H9 (cell line): ENCODE measurements at regions not wholly inside any gene's neighbourhood (a gene's known extent, or its start where the extent isn't known, plus 50 kb on each side); places are given as distances from the start of the nearest gene placed in this dataset.

Experiments
- DNase-seq: peaks from one replicate; pipeline ENCODE4 v3.0.0-alpha.2; 2017
- H2AFZ ChIP-seq: one replicate; pipeline ENCODE4 v1.6.1; 2013; ENCODE audit warnings: mild to moderate bottlenecking, low read length, control low read depth, moderate library complexity
- H2AK5ac ChIP-seq: 2 replicates; pipeline ENCODE4 v1.6.1; 2013; ENCODE audit warnings: low read length, control low read depth, mixed read lengths; ENCODE audit not compliant: insufficient read length
- H2BK120ac ChIP-seq: one replicate; pipeline ENCODE4 v1.6.1; 2013; ENCODE audit warnings: low read depth, mild to moderate bottlenecking, low read length, control low read depth, inconsistent platforms; ENCODE audit not compliant: poor library complexity, severe bottlenecking
- H2BK12ac ChIP-seq: 2 replicates; pipeline ENCODE4 v1.6.1; 2013; ENCODE audit warnings: low read length, control low read depth, mixed read lengths, low read depth; ENCODE audit not compliant: insufficient read length
- H2BK15ac ChIP-seq: 2 replicates; pipeline ENCODE4 v1.6.1; 2013; ENCODE audit warnings: low read depth, low read length, control low read depth
- H2BK20ac ChIP-seq: one replicate; pipeline ENCODE4 v1.6.1; 2013; ENCODE audit warnings: low read depth, mild to moderate bottlenecking, low read length, control low read depth, inconsistent platforms; ENCODE audit not compliant: poor library complexity, severe bottlenecking
- H2BK5ac ChIP-seq: 2 replicates; pipeline ENCODE4 v1.6.1; 2013; ENCODE audit warnings: low read length, control low read depth, mixed read lengths; ENCODE audit not compliant: insufficient read length
- H3K14ac ChIP-seq: 2 replicates; pipeline ENCODE4 v1.6.1; 2013; ENCODE audit warnings: low read length, control low read depth; ENCODE audit not compliant: insufficient read depth
- H3K18ac ChIP-seq: 2 replicates; pipeline ENCODE4 v1.6.1; 2013; ENCODE audit warnings: low read depth, mild to moderate bottlenecking, mixed read lengths, low read length, control low read depth; ENCODE audit not compliant: insufficient read length
- H3K23ac ChIP-seq: 2 replicates; pipeline ENCODE4 v1.6.1; 2013; ENCODE audit warnings: low read length, control low read depth, mixed read lengths, low read depth; ENCODE audit not compliant: insufficient read length
- H3K23me2 ChIP-seq: 2 replicates; pipeline ENCODE4 v1.6.1; 2013; ENCODE audit warnings: low read depth, mild to moderate bottlenecking, mixed read lengths, low read length, control low read depth; ENCODE audit not compliant: insufficient read length, poor library complexity, severe bottlenecking
- H3K27ac ChIP-seq: 2 replicates; pipeline ENCODE4 v1.5.1; 2013; ENCODE audit warnings: low read length, control low read depth, mixed read lengths, low read depth; ENCODE audit not compliant: insufficient read length
- H3K27me3 ChIP-seq: 2 replicates; pipeline ENCODE4 v1.6.1; 2013; ENCODE audit warnings: low read length, control low read depth, inconsistent platforms; ENCODE audit not compliant: insufficient read depth
- H3K4ac ChIP-seq: 2 replicates; pipeline ENCODE4 v1.6.1; 2013; ENCODE audit warnings: low read depth, mild to moderate bottlenecking, control low read depth, inconsistent platforms, low read length, moderate library complexity
- H3K4me1 ChIP-seq: 2 replicates; pipeline ENCODE4 v1.6.1; 2013; ENCODE audit warnings: low read length, control low read depth, inconsistent platforms; ENCODE audit not compliant: insufficient read depth
- H3K4me2 ChIP-seq: 2 replicates; pipeline ENCODE4 v1.6.1; 2013; ENCODE audit warnings: low read length, control low read depth, mixed read lengths; ENCODE audit not compliant: insufficient read length, insufficient read depth
- H3K56ac ChIP-seq: 2 replicates; pipeline ENCODE4 v1.6.1; 2013; ENCODE audit warnings: low read depth, mild to moderate bottlenecking, mixed read lengths, low read length, control low read depth; ENCODE audit not compliant: insufficient read length
- H3K79me1 ChIP-seq: 2 replicates; pipeline ENCODE4 v1.6.1; 2013; ENCODE audit warnings: low read depth, mild to moderate bottlenecking, moderate library complexity, low read length, control low read depth, inconsistent platforms; ENCODE audit not compliant: insufficient read depth, poor library complexity, severe bottlenecking
- H3K79me2 ChIP-seq: 2 replicates; pipeline ENCODE4 v1.6.1; 2013; ENCODE audit warnings: low read length, control low read depth, inconsistent platforms; ENCODE audit not compliant: insufficient read depth
- H3K9ac ChIP-seq: 2 replicates; pipeline ENCODE4 v1.6.1; 2013; ENCODE audit warnings: low read length, control low read depth, mixed read lengths; ENCODE audit not compliant: insufficient read length; ENCODE audit errors: extremely low read depth
- H3K9me3 ChIP-seq: one replicate; pipeline ENCODE4 v1.6.1; 2013; ENCODE audit warnings: low read depth, low read length, inconsistent platforms; ENCODE audit not compliant: control insufficient read depth
- H3T11ph ChIP-seq: one replicate; pipeline ENCODE4 v1.6.1; 2013; ENCODE audit warnings: mild to moderate bottlenecking, low read length, control low read depth, inconsistent platforms
- H4K20me1 ChIP-seq: one replicate; pipeline ENCODE4 v1.6.1; 2013; ENCODE audit not compliant: control insufficient read depth, insufficient read length, insufficient read depth
- H4K5ac ChIP-seq: 2 replicates; pipeline ENCODE4 v1.6.1; 2013; ENCODE audit warnings: low read depth, mild to moderate bottlenecking, mixed read lengths, low read length, control low read depth; ENCODE audit not compliant: insufficient read length
- H4K8ac ChIP-seq: replicated peaks from 2 replicates; pipeline ENCODE4 v1.6.1; 2013; ENCODE audit warnings: low read length, control low read depth, mixed read lengths, low read depth; ENCODE audit not compliant: insufficient read length
- H4K91ac ChIP-seq: 2 replicates; pipeline ENCODE4 v1.6.1; 2013; ENCODE audit warnings: low read depth, mild to moderate bottlenecking, moderate library complexity, mixed read lengths, low read length, control low read depth; ENCODE audit not compliant: insufficient read length
- H3K27ac Mint-ChIP-seq, 3 experiments: 2 replicates in 2 of 3; 3 replicates in 1 of 3; pipeline ENCODE4 v1.8.0; 2020 to 2021; ENCODE audit warnings: mixed read lengths in 3 of 3, mild to moderate bottlenecking in 1 of 3, moderate library complexity in 1 of 3
- H3K27me3 Mint-ChIP-seq: 2 replicates; pipeline ENCODE4 v1.8.0; 2021; ENCODE audit warnings: low read depth, mild to moderate bottlenecking, moderate library complexity, mixed read lengths
- H3K36me3 Mint-ChIP-seq, 3 experiments: 2 replicates in 2 of 3; 3 replicates in 1 of 3; pipeline ENCODE4 v1.8.0; 2020 to 2021; ENCODE audit warnings: low read depth in 3 of 3, mixed read lengths in 3 of 3; ENCODE audit not compliant: insufficient read depth in 1 of 3
- H3K4me1 Mint-ChIP-seq, 2 experiments: 2 replicates each; pipeline ENCODE4 v1.8.0; 2020; ENCODE audit warnings: mixed read lengths in 2 of 2
- H3K4me3 Mint-ChIP-seq, 2 experiments: 2 replicates in 1 of 2; 3 replicates in 1 of 2; pipeline ENCODE4 v1.8.0; 2020 to 2021; ENCODE audit warnings: mild to moderate bottlenecking in 2 of 2, mixed read lengths in 2 of 2, moderate library complexity in 1 of 2
- H3K9me3 Mint-ChIP-seq, 2 experiments: 2 replicates in 1 of 2; 3 replicates in 1 of 2; pipeline ENCODE4 v1.8.0; 2020; ENCODE audit warnings: mild to moderate bottlenecking in 2 of 2, mixed read lengths in 2 of 2, moderate library complexity in 1 of 2
- WGBS: extraction: QIAGEN DNeasy Blood & Tissue Kit; methylation state at CpG from one replicate; pipeline ENCODE4 v1.1.7; 2013; ENCODE audit warnings: missing lambda C conversion rate, low lambda C conversion rate, mixed read lengths; ENCODE audit not compliant: insufficient read length; ENCODE audit errors: extremely low coverage; 5-methylcytosine and 5-hydroxymethylcytosine counted together
- TF ChIP-seq, protein P1 (sequence below): fragments of 200-600 bp; sonication (generic); conservative IDR thresholded peaks from 3 replicates; pipeline ENCODE4 v1.8.0; 2021; ENCODE audit warnings: antibody characterized with exemption, mild to moderate bottlenecking

DNA sequence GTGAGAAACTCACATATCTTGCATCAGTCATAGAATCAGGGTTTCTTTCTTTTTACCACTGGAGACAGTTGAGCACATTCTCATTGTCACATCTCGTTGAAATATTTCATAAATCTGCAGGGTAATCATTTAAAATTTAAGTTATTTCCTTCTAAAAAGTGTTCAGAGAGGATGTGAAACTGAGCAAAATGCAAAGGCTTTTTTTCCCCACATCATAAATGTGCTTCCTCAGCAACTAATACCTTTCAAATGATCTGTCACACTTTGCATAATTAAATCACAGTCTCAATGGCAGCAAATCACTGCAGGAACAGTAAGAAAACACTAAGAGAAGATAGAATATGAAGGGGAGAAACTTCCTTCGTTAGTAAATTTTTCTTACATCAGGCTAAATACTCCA, 187.5 kb downstream of the EVX1 start:
- Mint-ChIP-seq H3K36me3 (no peaks in the 10 kb centered on the region; a peak in 1 of 7 replicates), H3K4me3 (no peak overlapping the region), H3K4me1 (peaks cover 41 to 45% of the 10 kb centered on the region in 2 experiments), H3K27me3 (peaks cover 3% of the 10 kb centered on the region), H3K27ac (no peak overlapping the region), H3K9me3 (no peaks in the 10 kb centered on the region)
- Histone ChIP-seq H4K5ac (no peak overlapping the region), H3K79me2 (no peaks in the 10 kb centered on the region), H3K9ac (no peak overlapping the region), H4K91ac (no peak overlapping the region), H2BK120ac (no peak overlapping the region), H3K27ac (no peak overlapping the region), H3K56ac (no peak overlapping the region), H2AFZ (no peak overlapping the region), H3K4me1 (peaks cover 10% of the 10 kb centered on the region; the same call in 1 of the 2 replicates), H3K79me1 (no peaks in the 10 kb centered on the region), H3K4ac (no peak overlapping the region), H3K18ac (no peak overlapping the region), H2BK5ac (no peak overlapping the region), H3K23ac (no peak overlapping the region), H2BK15ac (no peak overlapping the region), H3K4me2 (no peak overlapping the region), H3T11ph (no peak overlapping the region), H3K23me2 (no peaks in the 10 kb centered on the region), H4K8ac (no peak overlapping the region), H3K9me3 (no peaks in the 10 kb centered on the region), H3K27me3 (no peaks in the 10 kb centered on the region), H2AK5ac (no peak overlapping the region), H4K20me1 (no peaks in the 10 kb centered on the region), H2BK12ac (no peak overlapping the region), H3K14ac (no peak overlapping the region), H2BK20ac (no peak overlapping the region)
- TF ChIP-seq, protein P1, sequence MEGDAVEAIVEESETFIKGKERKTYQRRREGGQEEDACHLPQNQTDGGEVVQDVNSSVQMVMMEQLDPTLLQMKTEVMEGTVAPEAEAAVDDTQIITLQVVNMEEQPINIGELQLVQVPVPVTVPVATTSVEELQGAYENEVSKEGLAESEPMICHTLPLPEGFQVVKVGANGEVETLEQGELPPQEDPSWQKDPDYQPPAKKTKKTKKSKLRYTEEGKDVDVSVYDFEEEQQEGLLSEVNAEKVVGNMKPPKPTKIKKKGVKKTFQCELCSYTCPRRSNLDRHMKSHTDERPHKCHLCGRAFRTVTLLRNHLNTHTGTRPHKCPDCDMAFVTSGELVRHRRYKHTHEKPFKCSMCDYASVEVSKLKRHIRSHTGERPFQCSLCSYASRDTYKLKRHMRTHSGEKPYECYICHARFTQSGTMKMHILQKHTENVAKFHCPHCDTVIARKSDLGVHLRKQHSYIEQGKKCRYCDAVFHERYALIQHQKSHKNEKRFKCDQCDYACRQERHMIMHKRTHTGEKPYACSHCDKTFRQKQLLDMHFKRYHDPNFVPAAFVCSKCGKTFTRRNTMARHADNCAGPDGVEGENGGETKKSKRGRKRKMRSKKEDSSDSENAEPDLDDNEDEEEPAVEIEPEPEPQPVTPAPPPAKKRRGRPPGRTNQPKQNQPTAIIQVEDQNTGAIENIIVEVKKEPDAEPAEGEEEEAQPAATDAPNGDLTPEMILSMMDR: no peak
- DNase-seq: no peak
- WGBS: no CpG with 5 or more reads among the region's 2 CpGs
